ENCODE measurements at regions not wholly inside any gene's neighbourhood (a gene's known extent, or its start where the extent isn't known, plus 50 kb on each side); places are given as distances from the start of the nearest gene placed in this dataset.

GRCh38 chrX:131917588-131917987, 105.5 kb upstream of the STK26 start:
- peaks cover 0 to 20% (median 0%) of the 10 kb centered on the region in 7 donors for H3K27me3 ChIP-seq (replicated peaks in 1 of 7)

GRCh38 chrX:131918839-131919238, 104.3 kb upstream of the STK26 start:
- 54 to 89% (median 79%) methylated on average over 1 to 2 of the region's 2 CpGs for WGBS, 5 donors
- Histone ChIP-seq H3K36me3 (no peaks in the 10 kb centered on the region), H3K9me3 (no peaks in the 10 kb centered on the region), H3K27me3 (replicated peaks in 1 of 7) (peaks cover 0 to 25% (median 0%) of the 10 kb centered on the region in 7 donors), H3K4me1 (no peaks in the 10 kb centered on the region), H3K27ac (peak overlapping the region in 1 of 8 donors; percentile 52), H3K4me3 (no peak overlapping the region)
- no peak for TF ChIP-seq POLR2AphosphoS5 (IDR thresholded peaks at IDR 0.05)
- no peak for TF ChIP-seq POLR2A (IDR thresholded peaks at IDR 0.05)
- no peak for TF ChIP-seq CTCF (IDR thresholded peaks at IDR 0.05 in 8 of 11, conservative IDR thresholded peaks at IDR 0.05 in 3 of 11)
- no peak for DNase-seq
- intact Hi-C loops (cut with DNase I; ENCODE audit: low total_unique reads), result no loop called here

More at GRCh38 chrX:131917588-131917987, 105.5 kb upstream of the STK26 start:
- Histone ChIP-seq H3K9me3 (no peaks in the 10 kb centered on the region), H3K27ac (no peak overlapping the region), H3K36me3 (no peaks in the 10 kb centered on the region), H3K4me1 (no peaks in the 10 kb centered on the region), H3K4me3 (no peak overlapping the region)
- no peak for TF ChIP-seq CTCF (IDR thresholded peaks at IDR 0.05 in 8 of 11, conservative IDR thresholded peaks at IDR 0.05 in 3 of 11)
- TF ChIP-seq POLR2AphosphoS5 (IDR thresholded peaks at IDR 0.05), result no peak
- no peak for TF ChIP-seq POLR2A (IDR thresholded peaks at IDR 0.05)
- intact Hi-C loops (cut with DNase I; ENCODE audit: low total_unique reads), result no loop called here
- 69 to 97% (median 85%) methylated on average over 2 of the region's 2 CpGs for WGBS, 5 donors
- DNase-seq, result no peak

- H3K4me3 ChIP-seq, result no peak overlapping the region
- 84 to 89% (median 88%) methylated on average over 5 of the region's 5 CpGs; no CpG with 5 or more reads in 1 of the 5 donors for WGBS, 5 donors
- no peak overlapping the region for H3K27ac ChIP-seq
- no peaks in the 10 kb centered on the region for H3K4me1 ChIP-seq
- peaks cover 0 to 10% (median 0%) of the 10 kb centered on the region in 7 donors for H3K27me3 ChIP-seq (replicated peaks in 1 of 7)
- no peaks in the 10 kb centered on the region for H3K9me3 ChIP-seq
- intact Hi-C loops (cut with DNase I; ENCODE audit: low total_unique reads), result no loop called here
- no peak for TF ChIP-seq POLR2A (IDR thresholded peaks at IDR 0.05)
- no peak for TF ChIP-seq CTCF (IDR thresholded peaks at IDR 0.05 in 8 of 11, conservative IDR thresholded peaks at IDR 0.05 in 3 of 11)
- TF ChIP-seq POLR2AphosphoS5 (IDR thresholded peaks at IDR 0.05), result no peak
- DNase-seq, result no peak
- H3K36me3 ChIP-seq, result no peaks in the 10 kb centered on the region
These were observed 99.4 kb upstream of the STK26 start for GRCh38 chrX:131923614-131924250.

GRCh38 chrX:131938749-131939148, 84.4 kb upstream of the STK26 start:
- H3K27me3 ChIP-seq (replicated peaks in 1 of 7), result peaks cover 0 to 18% (median 0%) of the 10 kb centered on the region in 7 donors
- intact Hi-C loops (cut with DNase I; ENCODE audit: low total_unique reads), result no loop called here
- H3K36me3 ChIP-seq, result no peaks in the 10 kb centered on the region
- no peaks in the 10 kb centered on the region for H3K9me3 ChIP-seq
- WGBS, 5 donors, result 74 to 97% (median 89%) methylated on average over 8 of the region's 8 CpGs
- no peak for DNase-seq
- H3K4me3 ChIP-seq, result no peak overlapping the region
- H3K27ac ChIP-seq, result no peak overlapping the region
- TF ChIP-seq POLR2AphosphoS5 (IDR thresholded peaks at IDR 0.05), result no peak
- TF ChIP-seq POLR2A (IDR thresholded peaks at IDR 0.05), result no peak
- no peak for TF ChIP-seq CTCF (IDR thresholded peaks at IDR 0.05 in 8 of 11, conservative IDR thresholded peaks at IDR 0.05 in 3 of 11)
- H3K4me1 ChIP-seq, result no peaks in the 10 kb centered on the region

All from spleen (tissue), 11 donors.